WTC11 (cell line): ENCODE measurements at regions not wholly inside any gene's neighbourhood (a gene's known extent, or its start where the extent isn't known, plus 50 kb on each side); places are given as distances from the start of the nearest gene placed in this dataset.

ENCODE experiments used
- ATAC-seq: fragments of 200-7000 bp; cut with Tn5 transposase; 2 replicates; pipeline ENCODE4 v1.10.0; 2021; ENCODE audit warnings: mild to moderate bottlenecking, moderate library complexity
- CTCF ChIA-PET: fragments of 300-600 bp; sonication (Branson Sonifier 250); formaldehyde crosslinking; loops from one replicate; lab custom pipeline; 2021; ENCODE audit warnings: antibody characterized with exemption; lab: Charles Lee
- POLR2A ChIA-PET: fragments of 350-600 bp; sonication (Branson Sonifier 250); formaldehyde crosslinking; loops from one replicate; lab custom pipeline; 2021; ENCODE audit warnings: antibody characterized with exemption; lab: Charles Lee
- DNase-seq: peaks from one replicate; pipeline ENCODE4 v3.0.0; 2021; ENCODE audit warnings: low spot score
- H3K27ac Mint-ChIP-seq: 2 replicates; pipeline ENCODE4 v1.8.0; 2021; ENCODE audit warnings: mixed read lengths
- H3K27me3 Mint-ChIP-seq: 2 replicates; pipeline ENCODE4 v1.8.0; 2021; ENCODE audit warnings: low read depth, mild to moderate bottlenecking, moderate library complexity, mixed read lengths
- H3K36me3 Mint-ChIP-seq: 2 replicates; pipeline ENCODE4 v1.8.0; 2021; ENCODE audit warnings: mixed read lengths
- H3K4me1 Mint-ChIP-seq: 2 replicates; pipeline ENCODE4 v1.8.0; 2022; ENCODE audit warnings: mixed read lengths
- H3K4me3 Mint-ChIP-seq: 2 replicates; pipeline ENCODE4 v1.8.0; 2021; ENCODE audit warnings: mild to moderate bottlenecking, moderate library complexity, mixed read lengths
- H3K9me3 Mint-ChIP-seq: 2 replicates; pipeline ENCODE4 v1.8.0; 2021; ENCODE audit warnings: mixed read lengths
- CREM ChIP-seq: sonication (generic); formaldehyde crosslinking; IDR thresholded peaks from 2 replicates; pipeline ENCODE4 v1.8.1; 2022; ENCODE audit warnings: mild to moderate bottlenecking, missing genetic modification reagents, moderate library complexity
- ELF4 ChIP-seq: sonication (generic); formaldehyde crosslinking; IDR thresholded peaks from 2 replicates; pipeline ENCODE4 v1.8.1; 2022; ENCODE audit warnings: low read depth, mild to moderate bottlenecking, moderate library complexity, missing genetic modification reagents
- ESRRA ChIP-seq: sonication (generic); formaldehyde crosslinking; IDR thresholded peaks from 2 replicates; pipeline ENCODE4 v1.8.1; 2022; ENCODE audit warnings: mild to moderate bottlenecking, missing genetic modification reagents, borderline replicate concordance
- FOXP1 ChIP-seq: sonication (generic); formaldehyde crosslinking; IDR thresholded peaks from 2 replicates; pipeline ENCODE4 v1.8.0; 2022; ENCODE audit warnings: missing genetic modification reagents, mild to moderate bottlenecking, moderate library complexity, borderline replicate concordance
- GRHL2 ChIP-seq: fragments of 250-450 bp; sonication (Bioruptor Pico); IDR thresholded peaks from 2 replicates; pipeline ENCODE4 v1.8.0; 2022; ENCODE audit warnings: mild to moderate bottlenecking, moderate library complexity; ENCODE audit not compliant: insufficient replicate concordance, severe bottlenecking
- IRF2 ChIP-seq: sonication (generic); formaldehyde crosslinking; IDR thresholded peaks from 2 replicates; pipeline ENCODE4 v1.8.0; 2022; ENCODE audit warnings: low read depth, missing genetic modification reagents, borderline replicate concordance
- MYBL2 ChIP-seq: sonication (generic); formaldehyde crosslinking; IDR thresholded peaks from 2 replicates; pipeline ENCODE4 v1.8.1; 2023; ENCODE audit warnings: mild to moderate bottlenecking, moderate library complexity, missing genetic modification reagents
- NR1H2 ChIP-seq: sonication (generic); formaldehyde crosslinking; IDR thresholded peaks from 2 replicates; pipeline ENCODE4 v1.9.0; 2021; ENCODE audit warnings: mild to moderate bottlenecking, moderate library complexity, missing genetic modification reagents
- NR3C1 ChIP-seq: sonication (generic); formaldehyde crosslinking; conservative IDR thresholded peaks from 2 replicates; pipeline ENCODE4 v1.8.1; 2023; ENCODE audit warnings: low read depth, mild to moderate bottlenecking, missing genetic modification reagents
- SMAD4 ChIP-seq: sonication (generic); formaldehyde crosslinking; IDR thresholded peaks from 2 replicates; pipeline ENCODE4 v1.8.0; 2022; ENCODE audit warnings: mild to moderate bottlenecking, missing genetic modification reagents
- SOX15 ChIP-seq: fragments of 250-450 bp; sonication (Bioruptor Pico); IDR thresholded peaks from 2 replicates; pipeline ENCODE4 v1.9.0; 2021; ENCODE audit warnings: mild to moderate bottlenecking
- TEAD1 ChIP-seq: sonication (generic); formaldehyde crosslinking; IDR thresholded peaks from 2 replicates; pipeline ENCODE4 v1.8.0; 2022; ENCODE audit warnings: mild to moderate bottlenecking, missing genetic modification reagents
- ZNF396 ChIP-seq: fragments of 250-450 bp; sonication (Bioruptor Pico); IDR thresholded peaks from 2 replicates; pipeline ENCODE4 v1.8.0; 2021; ENCODE audit warnings: mild to moderate bottlenecking, moderate library complexity, borderline replicate concordance
- ZNF416 ChIP-seq: fragments of 250-450 bp; sonication (Bioruptor Pico); IDR thresholded peaks from 2 replicates; pipeline ENCODE4 v1.9.0; 2021; ENCODE audit warnings: mild to moderate bottlenecking, inconsistent platforms
- ZNF423 ChIP-seq: fragments of 250-450 bp; sonication (Bioruptor Pico); IDR thresholded peaks from 2 replicates; pipeline ENCODE4 v2.1.2; 2022; ENCODE audit warnings: mild to moderate bottlenecking, moderate library complexity
- TF ChIP-seq, protein P1 (sequence below): sonication (generic); formaldehyde crosslinking; conservative IDR thresholded peaks from 2 replicates; pipeline ENCODE4 v1.8.1; 2022; ENCODE audit warnings: mild to moderate bottlenecking, missing genetic modification reagents
- TF ChIP-seq, protein P2 (sequence below): fragments of 250-450 bp; sonication (Bioruptor Pico); conservative IDR thresholded peaks from 2 replicates; pipeline ENCODE4 v1.9.0; 2021; ENCODE audit warnings: mild to moderate bottlenecking
- TF ChIP-seq, protein P3 (sequence below): sonication (generic); formaldehyde crosslinking; IDR thresholded peaks from 2 replicates; pipeline ENCODE4 v1.8.0; 2022; ENCODE audit warnings: mild to moderate bottlenecking, missing genetic modification reagents
- TF ChIP-seq, protein P4 (sequence below): sonication (generic); formaldehyde crosslinking; conservative IDR thresholded peaks from 2 replicates; pipeline ENCODE4 v1.8.1; 2023; ENCODE audit warnings: mild to moderate bottlenecking, low read depth, missing genetic modification reagents, moderate library complexity
- TF ChIP-seq, protein P5 (sequence below): fragments of 250-450 bp; sonication (Bioruptor Pico); IDR thresholded peaks from 2 replicates; pipeline ENCODE4 v2.1.2; 2022; ENCODE audit warnings: mild to moderate bottlenecking, moderate library complexity
- TF ChIP-seq, protein P6 (sequence below): sonication (generic); formaldehyde crosslinking; IDR thresholded peaks from 2 replicates; pipeline ENCODE4 v1.8.1; 2022; ENCODE audit warnings: low read depth, missing genetic modification reagents, borderline replicate concordance
- TF ChIP-seq, protein P7 (sequence below): sonication (generic); formaldehyde crosslinking; IDR thresholded peaks from 2 replicates; pipeline ENCODE4 v1.8.1; 2022; ENCODE audit warnings: mild to moderate bottlenecking, moderate library complexity, missing genetic modification reagents
- TF ChIP-seq, protein P8 (sequence below): fragments of 200-600 bp; IDR thresholded peaks from 2 replicates; pipeline ENCODE4 v1.8.0; 2022; ENCODE audit warnings: antibody characterized with exemption

DNA sequence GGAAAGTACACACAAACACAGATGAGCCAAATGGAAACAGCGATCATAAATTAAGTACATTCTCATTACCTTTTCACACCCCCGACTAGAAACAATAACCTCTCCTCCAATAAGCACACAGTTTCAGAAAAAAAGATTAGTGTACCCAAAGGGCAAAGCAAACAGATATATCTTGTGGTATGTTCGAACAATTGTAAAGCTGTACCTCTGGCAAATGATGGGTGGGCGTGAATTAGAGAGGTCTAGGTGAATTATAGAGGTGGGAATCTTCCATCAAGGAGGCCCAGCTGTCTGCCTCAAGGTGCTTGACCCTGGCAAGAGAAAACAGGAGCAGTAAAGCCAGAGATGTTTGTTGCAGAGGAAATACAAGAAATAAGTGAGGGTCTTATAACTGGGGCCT, 715.3 kb upstream of the NEGR1 start:
- no peak overlapping the region for H3K4me3 Mint-ChIP-seq
- TF ChIP-seq ELF4, result no peak
- TF ChIP-seq, protein P1, sequence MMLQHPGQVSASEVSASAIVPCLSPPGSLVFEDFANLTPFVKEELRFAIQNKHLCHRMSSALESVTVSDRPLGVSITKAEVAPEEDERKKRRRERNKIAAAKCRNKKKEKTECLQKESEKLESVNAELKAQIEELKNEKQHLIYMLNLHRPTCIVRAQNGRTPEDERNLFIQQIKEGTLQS (CRISPR knock-in tag), result no peak
- no peak for TF ChIP-seq ZNF416 (CRISPR knock-in tag)
- TF ChIP-seq, protein P2, sequence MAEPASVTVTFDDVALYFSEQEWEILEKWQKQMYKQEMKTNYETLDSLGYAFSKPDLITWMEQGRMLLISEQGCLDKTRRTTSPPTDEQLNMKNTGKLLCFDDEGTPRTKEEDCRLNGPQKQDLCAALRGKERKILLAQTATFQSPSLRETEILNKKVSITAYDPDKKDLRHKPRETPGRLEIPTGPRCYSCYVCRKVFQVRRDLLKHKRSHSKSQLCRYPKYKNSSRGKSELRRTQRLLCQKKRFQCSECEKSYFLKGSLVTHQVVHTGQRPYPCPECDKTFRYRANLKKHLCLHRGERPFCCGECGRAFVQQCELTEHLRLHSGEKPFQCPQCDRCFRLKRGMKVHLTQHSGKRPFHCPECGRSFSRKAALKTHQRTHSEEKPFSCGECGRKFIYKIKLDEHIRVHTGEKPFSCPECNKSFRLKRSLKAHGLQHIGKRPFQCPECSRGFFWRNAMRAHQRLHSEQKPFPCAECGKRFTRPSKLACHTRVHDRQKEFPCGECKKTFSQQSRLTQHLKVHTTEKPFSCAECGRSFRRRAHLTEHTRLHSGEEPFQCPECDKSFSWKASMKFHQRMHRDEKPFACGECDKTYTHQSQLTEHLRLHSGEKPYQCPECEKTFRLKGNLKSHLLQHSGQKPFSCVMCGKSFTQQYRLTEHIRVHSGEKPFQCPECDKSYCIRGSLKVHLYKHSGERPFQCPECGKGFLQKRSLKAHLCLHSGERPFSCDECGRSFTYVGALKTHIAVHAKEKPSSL (CRISPR knock-in tag), result no peak
- TF ChIP-seq CREM (CRISPR knock-in tag), result no peak
- TF ChIP-seq SMAD4, result no peak
- TF ChIP-seq, protein P3, sequence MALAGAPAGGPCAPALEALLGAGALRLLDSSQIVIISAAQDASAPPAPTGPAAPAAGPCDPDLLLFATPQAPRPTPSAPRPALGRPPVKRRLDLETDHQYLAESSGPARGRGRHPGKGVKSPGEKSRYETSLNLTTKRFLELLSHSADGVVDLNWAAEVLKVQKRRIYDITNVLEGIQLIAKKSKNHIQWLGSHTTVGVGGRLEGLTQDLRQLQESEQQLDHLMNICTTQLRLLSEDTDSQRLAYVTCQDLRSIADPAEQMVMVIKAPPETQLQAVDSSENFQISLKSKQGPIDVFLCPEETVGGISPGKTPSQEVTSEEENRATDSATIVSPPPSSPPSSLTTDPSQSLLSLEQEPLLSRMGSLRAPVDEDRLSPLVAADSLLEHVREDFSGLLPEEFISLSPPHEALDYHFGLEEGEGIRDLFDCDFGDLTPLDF (CRISPR knock-in tag), result no peak
- TF ChIP-seq, protein P4, sequence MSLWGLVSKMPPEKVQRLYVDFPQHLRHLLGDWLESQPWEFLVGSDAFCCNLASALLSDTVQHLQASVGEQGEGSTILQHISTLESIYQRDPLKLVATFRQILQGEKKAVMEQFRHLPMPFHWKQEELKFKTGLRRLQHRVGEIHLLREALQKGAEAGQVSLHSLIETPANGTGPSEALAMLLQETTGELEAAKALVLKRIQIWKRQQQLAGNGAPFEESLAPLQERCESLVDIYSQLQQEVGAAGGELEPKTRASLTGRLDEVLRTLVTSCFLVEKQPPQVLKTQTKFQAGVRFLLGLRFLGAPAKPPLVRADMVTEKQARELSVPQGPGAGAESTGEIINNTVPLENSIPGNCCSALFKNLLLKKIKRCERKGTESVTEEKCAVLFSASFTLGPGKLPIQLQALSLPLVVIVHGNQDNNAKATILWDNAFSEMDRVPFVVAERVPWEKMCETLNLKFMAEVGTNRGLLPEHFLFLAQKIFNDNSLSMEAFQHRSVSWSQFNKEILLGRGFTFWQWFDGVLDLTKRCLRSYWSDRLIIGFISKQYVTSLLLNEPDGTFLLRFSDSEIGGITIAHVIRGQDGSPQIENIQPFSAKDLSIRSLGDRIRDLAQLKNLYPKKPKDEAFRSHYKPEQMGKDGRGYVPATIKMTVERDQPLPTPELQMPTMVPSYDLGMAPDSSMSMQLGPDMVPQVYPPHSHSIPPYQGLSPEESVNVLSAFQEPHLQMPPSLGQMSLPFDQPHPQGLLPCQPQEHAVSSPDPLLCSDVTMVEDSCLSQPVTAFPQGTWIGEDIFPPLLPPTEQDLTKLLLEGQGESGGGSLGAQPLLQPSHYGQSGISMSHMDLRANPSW (CRISPR knock-in tag), result no peak
- no peak for TF ChIP-seq GRHL2 (CRISPR knock-in tag)
- no peak for TF ChIP-seq ZNF396 (CRISPR knock-in tag)
- TF ChIP-seq ESRRA, result no peak
- TF ChIP-seq, protein P5, sequence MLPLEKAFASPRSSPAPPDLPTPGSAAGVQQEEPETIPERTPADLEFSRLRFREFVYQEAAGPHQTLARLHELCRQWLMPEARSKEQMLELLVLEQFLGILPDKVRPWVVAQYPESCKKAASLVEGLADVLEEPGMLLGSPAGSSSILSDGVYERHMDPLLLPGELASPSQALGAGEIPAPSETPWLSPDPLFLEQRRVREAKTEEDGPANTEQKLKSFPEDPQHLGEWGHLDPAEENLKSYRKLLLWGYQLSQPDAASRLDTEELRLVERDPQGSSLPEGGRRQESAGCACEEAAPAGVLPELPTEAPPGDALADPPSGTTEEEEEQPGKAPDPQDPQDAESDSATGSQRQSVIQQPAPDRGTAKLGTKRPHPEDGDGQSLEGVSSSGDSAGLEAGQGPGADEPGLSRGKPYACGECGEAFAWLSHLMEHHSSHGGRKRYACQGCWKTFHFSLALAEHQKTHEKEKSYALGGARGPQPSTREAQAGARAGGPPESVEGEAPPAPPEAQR, result no peak
- no peak for TF ChIP-seq MYBL2
- no peak for TF ChIP-seq ZNF423
- no peak for TF ChIP-seq NR3C1
- no peak for TF ChIP-seq SOX15 (CRISPR knock-in tag)
- no peak for ATAC-seq
- no peak overlapping the region for H3K27ac Mint-ChIP-seq
- peaks cover 26% of the 10 kb centered on the region for H3K4me1 Mint-ChIP-seq
- ChIA-PET CTCF (no interaction called here), POLR2A (no interaction called here)
- no peak for DNase-seq
- H3K36me3 Mint-ChIP-seq, result peaks cover 20% of the 10 kb centered on the region
- peaks cover 2% of the 10 kb centered on the region; the same call in 1 of the 2 replicates for H3K27me3 Mint-ChIP-seq
- peaks cover 20% of the 10 kb centered on the region for H3K9me3 Mint-ChIP-seq

DNA sequence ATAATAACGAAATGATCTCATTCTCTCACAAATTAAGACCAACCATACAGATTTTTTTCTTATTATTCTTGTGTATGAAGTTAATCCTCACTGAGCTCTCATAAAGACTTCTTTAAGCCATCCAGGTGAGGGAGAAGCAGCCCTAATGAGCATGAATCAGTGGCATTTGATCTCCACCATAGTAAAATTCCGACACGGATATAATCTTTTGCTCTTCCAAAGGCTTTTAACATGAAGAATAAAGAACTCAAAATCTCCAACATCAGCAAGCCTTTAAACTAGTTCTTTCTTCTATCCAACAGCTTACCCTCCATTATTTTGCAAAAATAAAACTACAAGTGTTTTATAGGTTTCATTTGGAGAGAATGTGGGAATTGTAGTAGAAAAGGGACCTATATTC, 714.7 kb upstream of the NEGR1 start:
- peaks cover 26% of the 10 kb centered on the region for H3K36me3 Mint-ChIP-seq
- peaks cover 2% of the 10 kb centered on the region; the same call in 1 of the 2 replicates for H3K27me3 Mint-ChIP-seq
- H3K9me3 Mint-ChIP-seq, result peaks cover 22% of the 10 kb centered on the region
- H3K4me3 Mint-ChIP-seq, result no peak overlapping the region
- ATAC-seq, result no peak
- POLR2A ChIA-PET, result no interaction called here
- TF ChIP-seq TEAD1 (CRISPR knock-in tag), result no peak
- TF ChIP-seq, protein P6, sequence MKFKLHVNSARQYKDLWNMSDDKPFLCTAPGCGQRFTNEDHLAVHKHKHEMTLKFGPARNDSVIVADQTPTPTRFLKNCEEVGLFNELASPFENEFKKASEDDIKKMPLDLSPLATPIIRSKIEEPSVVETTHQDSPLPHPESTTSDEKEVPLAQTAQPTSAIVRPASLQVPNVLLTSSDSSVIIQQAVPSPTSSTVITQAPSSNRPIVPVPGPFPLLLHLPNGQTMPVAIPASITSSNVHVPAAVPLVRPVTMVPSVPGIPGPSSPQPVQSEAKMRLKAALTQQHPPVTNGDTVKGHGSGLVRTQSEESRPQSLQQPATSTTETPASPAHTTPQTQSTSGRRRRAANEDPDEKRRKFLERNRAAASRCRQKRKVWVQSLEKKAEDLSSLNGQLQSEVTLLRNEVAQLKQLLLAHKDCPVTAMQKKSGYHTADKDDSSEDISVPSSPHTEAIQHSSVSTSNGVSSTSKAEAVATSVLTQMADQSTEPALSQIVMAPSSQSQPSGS (CRISPR knock-in tag), result no peak
- TF ChIP-seq, protein P7, sequence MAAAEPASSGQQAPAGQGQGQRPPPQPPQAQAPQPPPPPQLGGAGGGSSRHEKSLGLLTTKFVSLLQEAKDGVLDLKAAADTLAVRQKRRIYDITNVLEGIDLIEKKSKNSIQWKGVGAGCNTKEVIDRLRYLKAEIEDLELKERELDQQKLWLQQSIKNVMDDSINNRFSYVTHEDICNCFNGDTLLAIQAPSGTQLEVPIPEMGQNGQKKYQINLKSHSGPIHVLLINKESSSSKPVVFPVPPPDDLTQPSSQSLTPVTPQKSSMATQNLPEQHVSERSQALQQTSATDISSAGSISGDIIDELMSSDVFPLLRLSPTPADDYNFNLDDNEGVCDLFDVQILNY (CRISPR knock-in tag), result no peak
- TF ChIP-seq NR1H2, result no peak
- TF ChIP-seq FOXP1 (CRISPR knock-in tag), result no peak
- TF ChIP-seq, protein P8, sequence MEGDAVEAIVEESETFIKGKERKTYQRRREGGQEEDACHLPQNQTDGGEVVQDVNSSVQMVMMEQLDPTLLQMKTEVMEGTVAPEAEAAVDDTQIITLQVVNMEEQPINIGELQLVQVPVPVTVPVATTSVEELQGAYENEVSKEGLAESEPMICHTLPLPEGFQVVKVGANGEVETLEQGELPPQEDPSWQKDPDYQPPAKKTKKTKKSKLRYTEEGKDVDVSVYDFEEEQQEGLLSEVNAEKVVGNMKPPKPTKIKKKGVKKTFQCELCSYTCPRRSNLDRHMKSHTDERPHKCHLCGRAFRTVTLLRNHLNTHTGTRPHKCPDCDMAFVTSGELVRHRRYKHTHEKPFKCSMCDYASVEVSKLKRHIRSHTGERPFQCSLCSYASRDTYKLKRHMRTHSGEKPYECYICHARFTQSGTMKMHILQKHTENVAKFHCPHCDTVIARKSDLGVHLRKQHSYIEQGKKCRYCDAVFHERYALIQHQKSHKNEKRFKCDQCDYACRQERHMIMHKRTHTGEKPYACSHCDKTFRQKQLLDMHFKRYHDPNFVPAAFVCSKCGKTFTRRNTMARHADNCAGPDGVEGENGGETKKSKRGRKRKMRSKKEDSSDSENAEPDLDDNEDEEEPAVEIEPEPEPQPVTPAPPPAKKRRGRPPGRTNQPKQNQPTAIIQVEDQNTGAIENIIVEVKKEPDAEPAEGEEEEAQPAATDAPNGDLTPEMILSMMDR, result no peak
- TF ChIP-seq IRF2, result no peak
- TF ChIP-seq, all 79 proteins: peak for 0
- Mint-ChIP-seq H3K27ac (no peak overlapping the region), H3K4me1 (peaks cover 26% of the 10 kb centered on the region)
- no peak for DNase-seq
- CTCF ChIA-PET, result no interaction called here
